ENCODE measurements at regions not wholly inside any gene's neighbourhood (a gene's known extent, or its start where the extent isn't known, plus 50 kb on each side); places are given as distances from the start of the nearest gene placed in this dataset.

DNA sequence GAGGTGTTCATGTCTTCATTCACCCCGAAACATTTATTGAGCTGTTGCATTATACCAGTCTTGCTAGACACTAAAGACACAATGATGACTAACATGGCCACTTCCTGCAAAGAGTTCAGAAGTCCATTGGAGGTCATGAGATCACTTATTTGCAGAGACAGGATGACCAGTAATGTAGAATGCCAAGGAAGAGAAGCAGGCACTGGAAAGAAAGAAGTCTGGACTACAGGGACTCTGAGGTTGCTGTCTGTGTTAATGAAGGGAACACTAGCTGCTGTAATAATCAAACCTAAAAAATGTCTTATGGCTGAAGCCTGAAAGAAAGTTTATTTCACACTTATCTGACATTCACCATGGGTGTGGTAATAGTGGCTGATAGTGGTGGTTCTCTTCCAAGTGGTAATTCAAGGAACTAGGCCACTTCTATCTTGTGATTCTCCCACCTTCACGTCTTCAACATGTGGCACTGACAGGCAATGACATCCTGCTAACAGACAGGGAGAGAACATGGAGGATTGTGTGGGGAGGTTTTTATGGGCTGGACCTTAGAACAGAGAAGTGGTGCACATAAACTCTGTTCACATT is 89.2 kb upstream of the MKLN1 start:
- H3K27ac ChIP-seq (ENCODE audit: insufficient read depth in 1 of 2, low read depth in 1 of 2, low read length in 2 of 2, poor library complexity in 1 of 2, severe bottlenecking in 2 of 2) = no peak overlapping the region
- ChIA-PET CTCF (interaction anchor here (1.1 to 1.3 kb wide), 4 partner anchors 14 to 20 kb away, joined by 3 to 4 read pairs (median 3); no protein-coding TSS in a partner anchor), POLR2A (interaction anchor here (0.6 kb wide), 1 partner anchor 180 kb away, joined by 3 read pairs; no protein-coding TSS in a partner anchor)
- no peak overlapping the region for H3K4me3 ChIP-seq (ENCODE audit: control insufficient read depth in 1 of 7, extremely low read depth in 1 of 7, insufficient read depth in 4 of 7, low read depth in 2 of 7, low read length in 6 of 7)
- peaks cover 0 to 13% (median 8%) of the 10 kb centered on the region in 4 experiments for H3K4me1 ChIP-seq (ENCODE audit: control extremely low read depth in 1 of 4, control insufficient read depth in 4 of 4, insufficient read depth in 4 of 4, low read length in 3 of 4)
- no peaks in the 10 kb centered on the region for H3K27me3 ChIP-seq (replicated peaks in 2 of 5; ENCODE audit: control insufficient read depth in 4 of 5, insufficient read depth in 5 of 5, low read length in 4 of 5)
- no peaks in the 10 kb centered on the region for H3K36me3 ChIP-seq (ENCODE audit: control insufficient read depth in 4 of 4, insufficient read depth in 4 of 4, low read length in 3 of 4)
- H3K9me3 ChIP-seq (ENCODE audit: control extremely low read depth in 1 of 5, control insufficient read depth in 4 of 5, insufficient read depth in 2 of 5, low read depth in 1 of 5, low read length in 4 of 5) = peaks cover 0 to 4% (median 3%) of the 10 kb centered on the region in 5 experiments
- 100% methylated on average over 1 of the region's 2 CpGs for WGBS (ENCODE audit: insufficient coverage)
- DNase-seq = no peak

DNA sequence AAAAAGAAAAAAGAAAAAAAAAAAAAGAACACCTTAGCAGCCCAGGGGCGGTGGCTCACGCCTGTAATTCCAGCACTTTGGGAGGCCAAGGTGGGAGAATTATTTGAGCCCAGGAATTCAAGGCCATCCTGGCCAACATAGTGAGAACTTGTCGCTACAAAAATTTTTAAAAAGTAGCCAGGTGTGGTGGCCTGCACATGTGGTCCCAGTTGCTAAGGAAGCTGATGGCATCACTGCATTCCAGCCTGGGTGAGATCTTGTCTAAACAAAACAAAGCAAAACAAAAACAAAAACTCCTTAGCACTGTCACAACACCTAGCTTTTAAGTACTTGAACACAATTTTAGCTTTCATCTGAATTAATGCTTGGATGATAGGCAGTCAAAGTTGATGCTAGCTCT is 86.3 kb upstream of the MKLN1 start:
- peaks cover 0 to 4% (median 3%) of the 10 kb centered on the region in 5 experiments for H3K9me3 ChIP-seq (ENCODE audit: control extremely low read depth in 1 of 5, control insufficient read depth in 4 of 5, insufficient read depth in 2 of 5, low read depth in 1 of 5, low read length in 4 of 5)
- H3K27ac ChIP-seq (ENCODE audit: insufficient read depth in 1 of 2, low read depth in 1 of 2, low read length in 2 of 2, poor library complexity in 1 of 2, severe bottlenecking in 2 of 2) = no peak overlapping the region
- H3K27me3 ChIP-seq (replicated peaks in 2 of 5; ENCODE audit: control insufficient read depth in 4 of 5, insufficient read depth in 5 of 5, low read length in 4 of 5) = no peaks in the 10 kb centered on the region
- H3K4me3 ChIP-seq (ENCODE audit: control insufficient read depth in 1 of 7, extremely low read depth in 1 of 7, insufficient read depth in 4 of 7, low read depth in 2 of 7, low read length in 6 of 7) = no peak overlapping the region
- ChIA-PET CTCF (interaction anchor here (1.5 kb wide), 1 partner anchor 12 kb away, joined by 3 read pairs; no protein-coding TSS in a partner anchor), POLR2A (no interaction called here)
- H3K36me3 ChIP-seq (ENCODE audit: control insufficient read depth in 4 of 4, insufficient read depth in 4 of 4, low read length in 3 of 4) = no peaks in the 10 kb centered on the region
- no peaks in the 10 kb centered on the region for H3K4me1 ChIP-seq (ENCODE audit: control extremely low read depth in 1 of 4, control insufficient read depth in 4 of 4, insufficient read depth in 4 of 4, low read length in 3 of 4)
- no peak for DNase-seq
- WGBS (ENCODE audit: insufficient coverage) = 100% methylated on average over 2 of the region's 3 CpGs

DNA sequence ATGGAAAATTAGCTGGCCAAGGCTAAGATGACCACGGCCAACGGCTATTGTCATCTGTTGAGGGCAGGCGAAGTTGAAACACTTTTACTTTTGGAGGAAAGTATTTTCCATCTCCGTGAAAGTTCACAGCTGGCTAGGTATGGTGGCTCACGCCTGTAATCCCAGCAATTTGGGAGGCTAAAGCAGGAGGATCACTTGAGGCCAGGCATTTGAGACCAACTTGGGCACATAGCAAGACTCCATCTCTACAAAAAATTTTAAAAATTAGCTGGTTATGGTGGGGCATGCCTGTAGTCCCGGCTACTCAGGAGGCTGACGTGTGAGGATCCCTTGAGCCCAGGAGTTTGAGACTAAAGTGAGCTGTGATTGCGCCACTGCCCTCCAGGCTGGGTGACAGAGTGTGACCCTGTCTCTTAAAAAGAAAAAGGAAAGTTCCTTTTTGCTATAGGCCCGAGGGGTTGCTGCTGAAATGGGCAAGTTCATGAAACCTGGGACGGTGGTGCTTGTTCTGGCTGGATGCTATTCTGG is 85.5 kb upstream of the MKLN1 start:
- no peaks in the 10 kb centered on the region for H3K36me3 ChIP-seq (ENCODE audit: control insufficient read depth in 4 of 4, insufficient read depth in 4 of 4, low read length in 3 of 4)
- H3K9me3 ChIP-seq (ENCODE audit: control extremely low read depth in 1 of 5, control insufficient read depth in 4 of 5, insufficient read depth in 2 of 5, low read depth in 1 of 5, low read length in 4 of 5) = peaks cover 0 to 4% (median 3%) of the 10 kb centered on the region in 5 experiments
- 96% methylated on average over 9 of the region's 10 CpGs for WGBS (ENCODE audit: insufficient coverage)
- ChIA-PET CTCF (no interaction called here), POLR2A (no interaction called here)
- no peak overlapping the region for H3K4me3 ChIP-seq (ENCODE audit: control insufficient read depth in 1 of 7, extremely low read depth in 1 of 7, insufficient read depth in 4 of 7, low read depth in 2 of 7, low read length in 6 of 7)
- no peaks in the 10 kb centered on the region for H3K27me3 ChIP-seq (replicated peaks in 2 of 5; ENCODE audit: control insufficient read depth in 4 of 5, insufficient read depth in 5 of 5, low read length in 4 of 5)
- no peaks in the 10 kb centered on the region for H3K4me1 ChIP-seq (ENCODE audit: control extremely low read depth in 1 of 4, control insufficient read depth in 4 of 4, insufficient read depth in 4 of 4, low read length in 3 of 4)
- H3K27ac ChIP-seq (ENCODE audit: insufficient read depth in 1 of 2, low read depth in 1 of 2, low read length in 2 of 2, poor library complexity in 1 of 2, severe bottlenecking in 2 of 2) = no peak overlapping the region
- DNase-seq = no peak

DNA sequence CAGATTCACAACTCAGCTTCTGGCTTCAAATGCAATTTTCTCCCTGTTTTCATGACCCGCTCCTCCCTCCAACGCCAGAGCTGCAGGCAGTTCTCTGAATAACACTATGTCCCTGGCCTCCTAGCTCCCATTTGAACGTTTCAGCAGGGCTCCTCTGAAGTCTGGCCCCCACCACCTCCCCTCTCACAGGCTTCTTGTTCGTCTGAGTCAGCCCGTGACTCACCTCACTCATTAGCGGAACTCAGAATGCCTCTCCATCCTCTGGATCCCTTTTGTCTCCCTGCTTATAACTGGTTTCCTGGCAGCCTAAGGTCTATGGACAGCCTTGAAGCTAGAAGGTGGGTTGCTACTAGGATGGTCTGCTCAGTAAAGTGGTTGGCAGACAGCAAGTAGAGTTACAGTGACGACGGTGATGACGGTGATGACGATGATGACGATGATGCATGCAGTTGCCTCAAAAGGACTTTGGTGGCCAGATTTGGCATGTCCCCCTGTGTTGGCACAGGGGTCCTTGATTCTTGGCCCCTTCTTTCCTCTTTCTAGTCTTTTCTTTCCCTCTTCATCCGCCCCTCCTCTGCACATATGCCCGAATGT is 83.3 kb upstream of the MKLN1 start:
- WGBS (ENCODE audit: insufficient coverage) = 92% methylated on average over 12 of the region's 13 CpGs
- H3K27ac ChIP-seq (ENCODE audit: insufficient read depth in 1 of 2, low read depth in 1 of 2, low read length in 2 of 2, poor library complexity in 1 of 2, severe bottlenecking in 2 of 2) = no peak overlapping the region

DNA sequence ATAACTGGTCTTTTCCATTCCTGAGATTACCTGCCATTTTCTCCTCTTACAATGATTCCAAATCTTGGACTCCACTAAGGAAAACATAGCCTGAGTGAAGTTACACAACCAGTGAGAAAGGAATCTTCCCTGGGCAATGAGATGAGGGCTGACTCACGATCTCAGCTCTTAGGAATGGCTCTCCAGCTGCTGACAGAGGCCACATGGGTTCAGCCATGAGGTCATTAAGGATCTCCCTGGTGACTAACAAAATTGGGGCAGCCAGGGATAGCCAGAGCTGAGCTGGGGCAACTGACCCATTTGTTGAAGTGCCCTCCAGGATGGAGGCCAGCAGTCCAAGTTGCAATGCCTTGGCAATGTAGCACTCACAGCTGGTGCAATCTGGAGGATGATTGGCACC is 78.7 kb upstream of the MKLN1 start:
- Histone ChIP-seq H3K27ac (ENCODE audit: insufficient read depth in 1 of 2, low read depth in 1 of 2, low read length in 2 of 2, poor library complexity in 1 of 2, severe bottlenecking in 2 of 2) (no peak overlapping the region), H3K9me3 (ENCODE audit: control extremely low read depth in 1 of 5, control insufficient read depth in 4 of 5, insufficient read depth in 2 of 5, low read depth in 1 of 5, low read length in 4 of 5) (peaks cover under 1 to 9% (median 2%) of the 10 kb centered on the region in 5 experiments), H3K4me1 (ENCODE audit: control extremely low read depth in 1 of 4, control insufficient read depth in 4 of 4, insufficient read depth in 4 of 4, low read length in 3 of 4) (no peaks in the 10 kb centered on the region), H3K36me3 (ENCODE audit: control insufficient read depth in 4 of 4, insufficient read depth in 4 of 4, low read length in 3 of 4) (no peaks in the 10 kb centered on the region), H3K4me3 (ENCODE audit: control insufficient read depth in 1 of 7, extremely low read depth in 1 of 7, insufficient read depth in 4 of 7, low read depth in 2 of 7, low read length in 6 of 7) (no peak overlapping the region), H3K27me3 (replicated peaks in 2 of 5; ENCODE audit: control insufficient read depth in 4 of 5, insufficient read depth in 5 of 5, low read length in 4 of 5) (no peaks in the 10 kb centered on the region)
- WGBS (ENCODE audit: insufficient coverage) = 100% methylated on average over 1 of the region's 1 CpG
- DNase-seq = no peak
- POLR2A ChIA-PET = no interaction called here
- CTCF ChIA-PET = no interaction called here

More for the DNA sequence above, 83.3 kb upstream of the MKLN1 start:
- Histone ChIP-seq H3K27me3 (replicated peaks in 2 of 5; ENCODE audit: control insufficient read depth in 4 of 5, insufficient read depth in 5 of 5, low read length in 4 of 5) (no peaks in the 10 kb centered on the region), H3K4me3 (ENCODE audit: control insufficient read depth in 1 of 7, extremely low read depth in 1 of 7, insufficient read depth in 4 of 7, low read depth in 2 of 7, low read length in 6 of 7) (no peak overlapping the region), H3K9me3 (ENCODE audit: control extremely low read depth in 1 of 5, control insufficient read depth in 4 of 5, insufficient read depth in 2 of 5, low read depth in 1 of 5, low read length in 4 of 5) (no peaks in the 10 kb centered on the region), H3K4me1 (ENCODE audit: control extremely low read depth in 1 of 4, control insufficient read depth in 4 of 4, insufficient read depth in 4 of 4, low read length in 3 of 4) (no peaks in the 10 kb centered on the region), H3K36me3 (ENCODE audit: control insufficient read depth in 4 of 4, insufficient read depth in 4 of 4, low read length in 3 of 4) (no peaks in the 10 kb centered on the region)
- ChIA-PET POLR2A (no interaction called here), CTCF (no interaction called here)
- DNase-seq = no peak

DNA sequence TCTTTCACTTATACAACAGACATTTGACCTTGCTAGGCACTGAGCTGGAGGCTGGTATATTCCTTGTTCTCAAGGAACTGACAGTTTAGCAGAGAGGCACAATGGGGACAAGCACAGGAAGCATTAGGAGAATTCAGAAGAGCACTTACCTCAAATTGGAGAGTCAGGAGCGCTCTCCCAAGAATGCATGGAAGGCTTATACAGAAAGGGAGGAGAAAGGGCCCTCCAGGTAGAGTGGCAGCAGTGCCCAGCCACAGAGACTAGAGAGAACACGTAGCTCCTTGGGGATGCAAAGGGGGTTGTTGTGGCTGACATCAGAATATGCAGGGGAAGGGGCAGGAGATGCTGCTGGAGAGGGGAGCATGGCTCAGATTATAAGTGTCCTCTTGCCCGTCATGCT is 78.2 kb upstream of the MKLN1 start:
- no peaks in the 10 kb centered on the region for H3K36me3 ChIP-seq (ENCODE audit: control insufficient read depth in 4 of 4, insufficient read depth in 4 of 4, low read length in 3 of 4)
- ChIA-PET CTCF (no interaction called here), POLR2A (no interaction called here)
- DNase-seq = no peak
- no peak overlapping the region for H3K27ac ChIP-seq (ENCODE audit: insufficient read depth in 1 of 2, low read depth in 1 of 2, low read length in 2 of 2, poor library complexity in 1 of 2, severe bottlenecking in 2 of 2)
- 91% methylated on average over 3 of the region's 3 CpGs for WGBS (ENCODE audit: insufficient coverage)
- H3K27me3 ChIP-seq (replicated peaks in 2 of 5; ENCODE audit: control insufficient read depth in 4 of 5, insufficient read depth in 5 of 5, low read length in 4 of 5) = no peaks in the 10 kb centered on the region
- H3K9me3 ChIP-seq (ENCODE audit: control extremely low read depth in 1 of 5, control insufficient read depth in 4 of 5, insufficient read depth in 2 of 5, low read depth in 1 of 5, low read length in 4 of 5) = peaks cover 2 to 13% (median 3%) of the 10 kb centered on the region in 5 experiments
- no peaks in the 10 kb centered on the region for H3K4me1 ChIP-seq (ENCODE audit: control extremely low read depth in 1 of 4, control insufficient read depth in 4 of 4, insufficient read depth in 4 of 4, low read length in 3 of 4)
- H3K4me3 ChIP-seq (ENCODE audit: control insufficient read depth in 1 of 7, extremely low read depth in 1 of 7, insufficient read depth in 4 of 7, low read depth in 2 of 7, low read length in 6 of 7) = no peak overlapping the region

DNA sequence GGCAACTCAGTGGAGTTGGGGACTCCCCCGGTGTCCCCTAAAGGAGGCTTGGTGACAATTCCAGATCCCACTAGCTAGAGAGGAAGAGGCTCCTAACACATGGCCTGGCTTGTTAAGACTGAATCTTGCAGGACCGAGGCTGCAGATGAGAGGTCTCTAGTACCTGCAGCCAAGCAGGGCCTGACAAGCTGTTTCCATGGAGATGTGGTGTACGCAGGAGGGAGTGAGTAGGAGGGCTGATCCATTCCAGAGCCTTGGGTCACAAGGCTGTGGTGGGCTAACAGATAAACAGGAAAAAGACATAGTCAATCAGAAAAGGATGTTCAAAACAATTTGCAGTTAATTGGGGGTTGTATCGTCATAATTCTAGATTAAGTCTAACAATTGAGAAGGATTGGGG is 77.3 kb upstream of the MKLN1 start:
- H3K27me3 ChIP-seq (replicated peaks in 2 of 5; ENCODE audit: control insufficient read depth in 4 of 5, insufficient read depth in 5 of 5, low read length in 4 of 5) = no peaks in the 10 kb centered on the region
- 98% methylated on average over 4 of the region's 4 CpGs for WGBS (ENCODE audit: insufficient coverage)
- H3K4me3 ChIP-seq (ENCODE audit: control insufficient read depth in 1 of 7, extremely low read depth in 1 of 7, insufficient read depth in 4 of 7, low read depth in 2 of 7, low read length in 6 of 7) = no peak overlapping the region
- H3K9me3 ChIP-seq (ENCODE audit: control extremely low read depth in 1 of 5, control insufficient read depth in 4 of 5, insufficient read depth in 2 of 5, low read depth in 1 of 5, low read length in 4 of 5) = peaks cover 2 to 19% (median 5%) of the 10 kb centered on the region in 5 experiments
- ChIA-PET CTCF (no interaction called here), POLR2A (interaction anchor here (0.6 kb wide), 1 partner anchor 14 kb away, joined by 3 read pairs; no protein-coding TSS in a partner anchor)
- no peak overlapping the region for H3K27ac ChIP-seq (ENCODE audit: insufficient read depth in 1 of 2, low read depth in 1 of 2, low read length in 2 of 2, poor library complexity in 1 of 2, severe bottlenecking in 2 of 2)
- H3K36me3 ChIP-seq (ENCODE audit: control insufficient read depth in 4 of 4, insufficient read depth in 4 of 4, low read length in 3 of 4) = no peaks in the 10 kb centered on the region
- no peak for DNase-seq
- no peaks in the 10 kb centered on the region for H3K4me1 ChIP-seq (ENCODE audit: control extremely low read depth in 1 of 4, control insufficient read depth in 4 of 4, insufficient read depth in 4 of 4, low read length in 3 of 4)
